ENCODE measurements at regions not wholly inside any gene's neighbourhood (a gene's known extent, or its start where the extent isn't known, plus 50 kb on each side); places are given as distances from the start of the nearest gene placed in this dataset.
A peak's percentile ranks its signal among the peaks of the same experiment; 100 is the strongest.

GRCh38 chr9:130770093-130770492 lies 65.0 kb upstream of the ABL1 start:
- Histone ChIP-seq H3K27ac (ENCODE audit: low read length) (no peak overlapping the region), H3K9me3 (ENCODE audit: control insufficient read depth in 1 of 2, low read length in 2 of 2) (no peaks in the 10 kb centered on the region), H3K4me1 (ENCODE audit: control insufficient read depth in 1 of 2, insufficient read depth in 2 of 2, low read length in 2 of 2) (peaks cover 7 to 11% of the 10 kb centered on the region in 2 donors), H3K36me3 (ENCODE audit: control insufficient read depth in 1 of 2, insufficient read depth in 2 of 2, low read length in 2 of 2) (no peaks in the 10 kb centered on the region), H3K4me3 (ENCODE audit: low read depth in 1 of 2, low read length in 2 of 2) (no peak overlapping the region), H3K27me3 (ENCODE audit: low read depth, low read length) (no peaks in the 10 kb centered on the region)

DNA sequence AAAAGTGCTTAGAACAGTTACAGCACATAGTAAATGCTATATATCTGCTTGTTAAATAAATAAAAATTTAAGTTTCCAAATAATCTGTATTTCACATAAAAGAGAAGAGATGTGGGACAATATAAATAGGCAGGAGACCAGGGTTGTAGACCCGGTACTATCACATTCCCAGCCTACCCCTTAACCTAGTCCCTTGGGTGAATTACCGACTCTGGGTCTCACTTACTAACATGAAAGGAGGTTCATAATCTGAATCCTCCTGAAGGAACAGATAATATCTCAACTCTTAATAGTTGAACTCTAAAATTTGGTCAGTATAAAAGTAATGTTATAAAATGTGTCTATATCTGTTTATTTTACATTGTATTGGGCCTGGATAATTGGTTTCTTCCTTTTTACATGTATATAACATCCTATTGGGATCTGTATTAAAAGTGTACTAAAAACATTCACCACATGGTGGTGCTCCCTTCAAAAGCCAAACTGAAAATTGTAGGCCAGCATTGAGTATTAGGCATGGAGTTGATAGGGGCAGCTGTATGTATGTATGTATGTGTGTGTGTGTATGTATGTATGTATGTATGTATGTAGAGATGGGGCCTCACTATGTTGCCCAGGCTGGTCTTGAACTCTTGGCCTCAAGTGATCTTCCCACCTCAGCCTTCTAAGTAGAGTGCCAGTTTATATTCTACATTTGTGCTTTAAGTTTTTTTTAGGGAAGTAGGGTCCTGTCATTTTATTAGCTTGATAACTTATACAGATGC lies 64.2 kb upstream of the ABL1 start:
- H3K36me3 ChIP-seq (ENCODE audit: control insufficient read depth in 1 of 2, insufficient read depth in 2 of 2, low read length in 2 of 2) = no peaks in the 10 kb centered on the region
- peaks cover 7 to 11% of the 10 kb centered on the region in 2 donors for H3K4me1 ChIP-seq (ENCODE audit: control insufficient read depth in 1 of 2, insufficient read depth in 2 of 2, low read length in 2 of 2)
- no peak overlapping the region for H3K4me3 ChIP-seq (ENCODE audit: low read depth in 1 of 2, low read length in 2 of 2)
- H3K9me3 ChIP-seq (ENCODE audit: control insufficient read depth in 1 of 2, low read length in 2 of 2) = peaks cover 0 to 3% of the 10 kb centered on the region in 2 donors
- H3K27me3 ChIP-seq (ENCODE audit: low read depth, low read length) = no peaks in the 10 kb centered on the region
- no peak overlapping the region for H3K27ac ChIP-seq (ENCODE audit: low read length)

DNA sequence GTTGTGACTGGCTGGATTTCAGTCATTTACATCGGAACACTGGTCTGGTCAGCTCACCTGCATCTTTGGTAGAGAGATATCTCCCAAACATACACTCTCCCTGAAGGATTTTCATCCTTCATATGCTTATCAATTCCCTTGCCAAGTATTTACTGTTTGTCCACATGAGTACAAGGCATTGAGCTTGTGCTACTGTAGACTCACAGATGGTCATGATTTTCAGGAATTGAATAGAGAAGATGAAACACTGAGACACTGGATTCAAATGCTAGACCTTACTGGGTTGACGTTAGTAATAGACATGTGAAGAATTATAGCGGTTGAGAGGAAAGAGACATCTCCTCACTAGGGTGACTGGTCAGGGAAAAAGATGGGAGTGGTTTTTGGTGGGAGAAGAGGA lies 62.9 kb upstream of the ABL1 start:
- Histone ChIP-seq H3K4me1 (ENCODE audit: control insufficient read depth in 1 of 2, insufficient read depth in 2 of 2, low read length in 2 of 2) (no peaks in the 10 kb centered on the region), H3K4me3 (ENCODE audit: low read depth in 1 of 2, low read length in 2 of 2) (no peak overlapping the region), H3K27ac (ENCODE audit: low read length) (no peak overlapping the region), H3K9me3 (ENCODE audit: control insufficient read depth in 1 of 2, low read length in 2 of 2) (peaks cover 0 to 3% of the 10 kb centered on the region in 2 donors), H3K27me3 (ENCODE audit: low read depth, low read length) (no peaks in the 10 kb centered on the region), H3K36me3 (ENCODE audit: control insufficient read depth in 1 of 2, insufficient read depth in 2 of 2, low read length in 2 of 2) (no peaks in the 10 kb centered on the region)

- Histone ChIP-seq H3K27ac (ENCODE audit: low read length) (no peak overlapping the region), H3K36me3 (ENCODE audit: control insufficient read depth in 1 of 2, insufficient read depth in 2 of 2, low read length in 2 of 2) (no peaks in the 10 kb centered on the region), H3K9me3 (ENCODE audit: control insufficient read depth in 1 of 2, low read length in 2 of 2) (peaks cover 0 to 3% of the 10 kb centered on the region in 2 donors), H3K4me1 (ENCODE audit: control insufficient read depth in 1 of 2, insufficient read depth in 2 of 2, low read length in 2 of 2) (peaks cover 0 to 9% of the 10 kb centered on the region in 2 donors), H3K27me3 (ENCODE audit: low read depth, low read length) (no peaks in the 10 kb centered on the region), H3K4me3 (ENCODE audit: low read depth in 1 of 2, low read length in 2 of 2) (no peak overlapping the region)
Measured at GRCh38 chr9:130774183-130774582, 60.9 kb upstream of the ABL1 start.

DNA sequence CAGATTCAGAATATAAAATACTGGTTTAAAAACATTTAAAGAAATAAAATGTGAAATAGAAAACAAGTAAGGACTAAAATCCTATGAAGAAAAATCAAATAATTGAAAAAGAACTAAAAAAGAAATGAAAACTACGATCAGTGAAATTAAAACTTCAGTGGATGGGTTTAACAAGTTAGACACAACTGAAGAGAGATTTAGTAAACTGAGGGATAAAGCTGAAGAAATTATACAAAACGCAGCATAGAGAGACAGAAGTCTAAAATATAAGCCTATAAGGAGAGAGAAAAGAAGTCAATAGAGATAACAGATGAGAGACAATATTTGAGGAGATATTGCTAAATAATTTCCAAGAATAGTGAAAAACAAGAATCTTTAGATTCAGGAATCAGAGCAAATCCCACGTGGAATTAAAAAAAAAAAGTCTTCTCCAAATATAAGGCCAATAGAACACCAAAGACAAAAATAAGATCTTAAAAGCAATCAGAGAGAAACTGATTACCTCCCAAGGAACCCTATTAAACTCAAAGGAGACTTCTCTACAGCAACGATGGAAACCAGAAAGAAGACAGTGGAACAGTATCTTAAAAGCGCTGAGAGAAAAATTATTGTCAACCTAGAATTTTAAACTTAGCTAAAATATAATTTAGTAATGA lies 59.6 kb upstream of the ABL1 start:
- H3K4me1 ChIP-seq (ENCODE audit: control insufficient read depth in 1 of 2, insufficient read depth in 2 of 2, low read length in 2 of 2) = peaks cover 0 to 10% of the 10 kb centered on the region in 2 donors
- no peak overlapping the region for H3K4me3 ChIP-seq (ENCODE audit: low read depth in 1 of 2, low read length in 2 of 2)
- H3K36me3 ChIP-seq (ENCODE audit: control insufficient read depth in 1 of 2, insufficient read depth in 2 of 2, low read length in 2 of 2) = peaks cover 0 to under 1% of the 10 kb centered on the region in 2 donors
- no peak overlapping the region for H3K27ac ChIP-seq (ENCODE audit: low read length)
- H3K27me3 ChIP-seq (ENCODE audit: low read depth, low read length) = no peaks in the 10 kb centered on the region
- H3K9me3 ChIP-seq (ENCODE audit: control insufficient read depth in 1 of 2, low read length in 2 of 2) = peaks cover 0 to 3% of the 10 kb centered on the region in 2 donors

- H3K27me3 ChIP-seq (ENCODE audit: low read depth, low read length) = no peaks in the 10 kb centered on the region
- H3K4me1 ChIP-seq (ENCODE audit: control insufficient read depth in 1 of 2, insufficient read depth in 2 of 2, low read length in 2 of 2) = peaks cover 5 to 22% of the 10 kb centered on the region in 2 donors
- peak overlapping the region; percentile 67 for H3K27ac ChIP-seq (ENCODE audit: low read length)
- peaks cover 0 to 3% of the 10 kb centered on the region in 2 donors for H3K9me3 ChIP-seq (ENCODE audit: control insufficient read depth in 1 of 2, low read length in 2 of 2)
- peaks cover 0 to 3% of the 10 kb centered on the region in 2 donors for H3K36me3 ChIP-seq (ENCODE audit: control insufficient read depth in 1 of 2, insufficient read depth in 2 of 2, low read length in 2 of 2)
- H3K4me3 ChIP-seq (ENCODE audit: low read depth in 1 of 2, low read length in 2 of 2) = no peak overlapping the region
Measured at GRCh38 chr9:130779153-130779855, 55.8 kb upstream of the ABL1 start.

DNA sequence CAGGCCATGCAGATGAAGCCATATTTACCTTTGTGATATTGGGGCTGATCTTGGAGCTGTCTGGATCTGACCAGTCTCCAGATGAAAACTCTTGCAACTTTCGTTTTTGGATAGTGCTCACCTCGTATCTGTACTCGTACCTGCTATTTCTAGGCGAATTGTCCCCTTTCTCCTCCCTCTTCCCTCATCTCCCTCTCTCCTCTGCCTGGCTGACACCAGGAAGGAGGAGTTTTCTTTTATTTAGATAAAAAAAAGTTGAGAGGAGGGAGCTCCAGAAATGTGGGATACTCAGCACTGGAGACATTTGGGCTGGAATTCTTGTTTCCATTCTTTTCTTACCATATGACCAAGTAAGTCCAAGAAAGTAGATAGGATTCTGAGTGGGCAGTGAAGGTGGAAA lies 54.6 kb upstream of the ABL1 start:
- H3K4me1 ChIP-seq (ENCODE audit: control insufficient read depth in 1 of 2, insufficient read depth in 2 of 2, low read length in 2 of 2) = peaks cover 5 to 22% of the 10 kb centered on the region in 2 donors
- H3K4me3 ChIP-seq (ENCODE audit: low read depth in 1 of 2, low read length in 2 of 2) = peak overlapping the region; percentile 22 to 34

GRCh38 chr9:130780865-130781504 lies 54.1 kb upstream of the ABL1 start:
- no peaks in the 10 kb centered on the region for H3K9me3 ChIP-seq (ENCODE audit: control insufficient read depth in 1 of 2, low read length in 2 of 2)
- H3K4me3 ChIP-seq (ENCODE audit: low read depth in 1 of 2, low read length in 2 of 2) = peak overlapping the region; percentile 22 to 34
- H3K27me3 ChIP-seq (ENCODE audit: low read depth, low read length) = no peaks in the 10 kb centered on the region
- H3K27ac ChIP-seq (ENCODE audit: low read length) = peak overlapping the region; percentile 67
- peaks cover 5 to 23% of the 10 kb centered on the region in 2 donors for H3K4me1 ChIP-seq (ENCODE audit: control insufficient read depth in 1 of 2, insufficient read depth in 2 of 2, low read length in 2 of 2)
- H3K36me3 ChIP-seq (ENCODE audit: control insufficient read depth in 1 of 2, insufficient read depth in 2 of 2, low read length in 2 of 2) = peaks cover 0 to 3% of the 10 kb centered on the region in 2 donors

More for the DNA sequence above, 54.6 kb upstream of the ABL1 start:
- peaks cover 0 to 3% of the 10 kb centered on the region in 2 donors for H3K36me3 ChIP-seq (ENCODE audit: control insufficient read depth in 1 of 2, insufficient read depth in 2 of 2, low read length in 2 of 2)
- H3K27me3 ChIP-seq (ENCODE audit: low read depth, low read length) = no peaks in the 10 kb centered on the region
- peak overlapping the region; percentile 67 for H3K27ac ChIP-seq (ENCODE audit: low read length)
- H3K9me3 ChIP-seq (ENCODE audit: control insufficient read depth in 1 of 2, low read length in 2 of 2) = peaks cover 0 to 1% of the 10 kb centered on the region in 2 donors

DNA sequence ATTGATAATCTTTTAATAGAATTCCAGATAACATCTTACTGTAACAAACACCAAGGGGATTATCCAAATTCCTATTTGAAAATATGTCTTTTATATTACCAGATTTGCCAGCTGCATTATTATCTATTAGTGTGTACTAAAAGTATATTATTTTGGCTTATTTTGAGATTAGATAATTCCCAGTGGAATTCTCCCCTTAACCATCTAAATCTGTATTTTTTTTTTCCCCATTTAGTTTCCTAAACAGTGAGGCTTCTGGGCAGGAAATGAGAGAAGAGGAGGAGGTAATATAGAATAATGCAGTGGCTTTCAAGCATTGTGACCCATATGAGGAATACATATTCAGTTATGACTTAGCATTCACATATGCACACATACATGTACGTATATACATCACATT lies 53.5 kb upstream of the ABL1 start:
- Histone ChIP-seq H3K9me3 (ENCODE audit: control insufficient read depth in 1 of 2, low read length in 2 of 2) (no peaks in the 10 kb centered on the region), H3K27me3 (ENCODE audit: low read depth, low read length) (no peaks in the 10 kb centered on the region), H3K4me1 (ENCODE audit: control insufficient read depth in 1 of 2, insufficient read depth in 2 of 2, low read length in 2 of 2) (peaks cover 5 to 29% of the 10 kb centered on the region in 2 donors), H3K4me3 (ENCODE audit: low read depth in 1 of 2, low read length in 2 of 2) (no peak overlapping the region), H3K27ac (ENCODE audit: low read length) (peak overlapping the region; percentile 67), H3K36me3 (ENCODE audit: control insufficient read depth in 1 of 2, insufficient read depth in 2 of 2, low read length in 2 of 2) (peaks cover 0 to 3% of the 10 kb centered on the region in 2 donors)

DNA sequence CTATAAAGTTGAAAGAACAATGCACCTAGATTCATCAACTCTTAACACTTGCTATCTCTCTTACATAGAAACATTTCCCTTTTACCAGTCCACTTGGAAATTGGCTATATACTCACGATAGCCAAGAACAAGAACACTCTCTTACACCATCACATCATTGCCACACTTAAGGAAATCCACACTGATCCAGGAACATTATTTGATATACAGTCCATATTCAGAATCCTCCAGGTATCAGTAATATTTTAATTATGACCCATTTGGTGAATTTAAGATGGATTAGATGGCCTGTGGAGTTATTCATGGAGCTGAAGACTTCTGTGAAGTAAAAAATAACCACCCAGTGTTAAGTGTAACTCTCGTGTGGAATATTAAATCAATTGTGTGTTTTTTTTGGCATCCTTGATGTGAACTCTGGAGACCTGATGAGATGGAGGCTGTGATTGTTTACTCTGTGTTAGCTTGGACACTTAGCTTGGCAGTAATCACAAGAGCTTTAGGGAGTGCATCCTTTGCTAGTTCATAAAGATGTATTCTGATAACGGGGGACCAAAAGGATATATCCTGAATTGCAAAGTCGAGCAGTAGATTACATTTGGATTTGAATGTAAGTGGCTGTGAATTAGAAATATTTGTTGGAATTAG lies 52.0 kb upstream of the ABL1 start:
- Histone ChIP-seq H3K27me3 (ENCODE audit: low read depth, low read length) (no peaks in the 10 kb centered on the region), H3K27ac (ENCODE audit: low read length) (peak overlapping the region; percentile 27), H3K4me1 (ENCODE audit: control insufficient read depth in 1 of 2, insufficient read depth in 2 of 2, low read length in 2 of 2) (peaks cover 5 to 30% of the 10 kb centered on the region in 2 donors), H3K36me3 (ENCODE audit: control insufficient read depth in 1 of 2, insufficient read depth in 2 of 2, low read length in 2 of 2) (peaks cover 0 to 3% of the 10 kb centered on the region in 2 donors), H3K4me3 (ENCODE audit: low read depth in 1 of 2, low read length in 2 of 2) (no peak overlapping the region), H3K9me3 (ENCODE audit: control insufficient read depth in 1 of 2, low read length in 2 of 2) (no peaks in the 10 kb centered on the region)

Measured in muscle layer of duodenum (tissue), 2 donors.